Activated naive CD8-positive, alpha-beta T cell treated with anti-CD3 and anti-CD28 coated beads, Interleukin-2, amount 10 ng/mL, durations not matched to agents 7 days and 5 days (primary cell): ENCODE measurements at regions not wholly inside any gene's neighbourhood (a gene's known extent, or its start where the extent isn't known, plus 50 kb on each side); places are given as distances from the start of the nearest gene placed in this dataset.

Experiments used
- ATAC-seq: fragments of 150-1000 bp; cut with Tn5 transposase; one replicate; pipeline ENCODE4 v1.10.0; 2021; ENCODE audit warnings: low read depth, moderate library complexity
- POLR2A ChIA-PET: fragments of 350-600 bp; sonication (Branson Sonifier 250); formaldehyde crosslinking; loops from one replicate; lab custom pipeline; 2021; ENCODE audit warnings: antibody characterized with exemption; lab: Charles Lee
- DNase-seq: peaks from one replicate; pipeline ENCODE4 v3.0.0; 2021
- H3K27ac Mint-ChIP-seq: one replicate; pipeline ENCODE4 v1.8.0; 2022; ENCODE audit warnings: mild to moderate bottlenecking, mixed read lengths
- H3K27me3 Mint-ChIP-seq: one replicate; pipeline ENCODE4 v1.8.0; 2022; ENCODE audit warnings: mild to moderate bottlenecking, moderate library complexity, mixed read lengths
- H3K36me3 Mint-ChIP-seq: one replicate; pipeline ENCODE4 v1.8.0; 2021; ENCODE audit warnings: mild to moderate bottlenecking, mixed read lengths
- H3K4me1 Mint-ChIP-seq: one replicate; pipeline ENCODE4 v1.8.0; 2021; ENCODE audit warnings: mixed read lengths
- H3K4me3 Mint-ChIP-seq: one replicate; pipeline ENCODE4 v1.8.0; 2022; ENCODE audit warnings: mild to moderate bottlenecking, moderate library complexity, mixed read lengths
- H3K9me3 Mint-ChIP-seq: one replicate; pipeline ENCODE4 v1.8.0; 2021; ENCODE audit warnings: mixed read lengths

GRCh38 chr16:48948911-48949310, 332.7 kb downstream of the CBLN1 start:
- no peaks in the 10 kb centered on the region for H3K27me3 Mint-ChIP-seq
- POLR2A ChIA-PET, result no interaction called here
- H3K4me3 Mint-ChIP-seq, result no peak overlapping the region
- no peaks in the 10 kb centered on the region for H3K36me3 Mint-ChIP-seq
- H3K27ac Mint-ChIP-seq, result no peak overlapping the region
- no peak for ATAC-seq
- DNase-seq, result no peak
- H3K9me3 Mint-ChIP-seq, result peaks cover 3% of the 10 kb centered on the region
- H3K4me1 Mint-ChIP-seq, result no peaks in the 10 kb centered on the region

GRCh38 chr16:48947371-48947713, 334.3 kb downstream of the CBLN1 start:
- Mint-ChIP-seq H3K27me3 (no peaks in the 10 kb centered on the region), H3K9me3 (peaks cover 3% of the 10 kb centered on the region), H3K27ac (no peak overlapping the region), H3K4me3 (no peak overlapping the region), H3K36me3 (no peaks in the 10 kb centered on the region), H3K4me1 (no peaks in the 10 kb centered on the region)
- POLR2A ChIA-PET, result no interaction called here
- DNase-seq, result no peak
- ATAC-seq, result no peak

- Mint-ChIP-seq H3K9me3 (peaks cover 3% of the 10 kb centered on the region), H3K27ac (no peak overlapping the region), H3K27me3 (no peaks in the 10 kb centered on the region), H3K4me1 (no peaks in the 10 kb centered on the region), H3K36me3 (no peaks in the 10 kb centered on the region), H3K4me3 (no peak overlapping the region)
- no peak for DNase-seq
- ATAC-seq, result no peak
- POLR2A ChIA-PET, result no interaction called here
Observed at GRCh38 chr16:48946686-48947370, 334.8 kb downstream of the CBLN1 start.

- Mint-ChIP-seq H3K36me3 (no peaks in the 10 kb centered on the region), H3K27me3 (no peaks in the 10 kb centered on the region), H3K27ac (no peak overlapping the region), H3K4me3 (no peak overlapping the region), H3K4me1 (no peaks in the 10 kb centered on the region), H3K9me3 (no peaks in the 10 kb centered on the region)
- POLR2A ChIA-PET, result no interaction called here
- ATAC-seq (no peak), DNase-seq (no peak)
Observed at GRCh38 chr16:48942996-48943395, 333.0 kb upstream of the N4BP1 start.

GRCh38 chr16:48936811-48937210, 326.8 kb upstream of the N4BP1 start:
- DNase-seq, result no peak
- no peaks in the 10 kb centered on the region for H3K36me3 Mint-ChIP-seq
- H3K9me3 Mint-ChIP-seq, result peaks cover 3% of the 10 kb centered on the region
- POLR2A ChIA-PET, result no interaction called here
- H3K27me3 Mint-ChIP-seq, result no peaks in the 10 kb centered on the region
- H3K4me1 Mint-ChIP-seq, result no peaks in the 10 kb centered on the region
- H3K4me3 Mint-ChIP-seq, result no peak overlapping the region
- no peak overlapping the region for H3K27ac Mint-ChIP-seq
- ATAC-seq, result no peak

GRCh38 chr16:48932216-48932855, 322.4 kb upstream of the N4BP1 start:
- POLR2A ChIA-PET, result no interaction called here
- H3K36me3 Mint-ChIP-seq, result no peaks in the 10 kb centered on the region
- H3K27me3 Mint-ChIP-seq, result no peaks in the 10 kb centered on the region

GRCh38 chr16:48930951-48931553, 321.1 kb upstream of the N4BP1 start:
- no peaks in the 10 kb centered on the region for H3K4me1 Mint-ChIP-seq
- no peaks in the 10 kb centered on the region for H3K36me3 Mint-ChIP-seq
- H3K9me3 Mint-ChIP-seq, result peaks cover 3% of the 10 kb centered on the region
- no peak overlapping the region for H3K4me3 Mint-ChIP-seq
- DNase-seq (no peak), ATAC-seq (no peak)
- no peak overlapping the region for H3K27ac Mint-ChIP-seq
- H3K27me3 Mint-ChIP-seq, result no peaks in the 10 kb centered on the region
- POLR2A ChIA-PET, result no interaction called here

More at GRCh38 chr16:48932216-48932855, 322.4 kb upstream of the N4BP1 start:
- no peak for DNase-seq
- no peak overlapping the region for H3K27ac Mint-ChIP-seq
- H3K4me3 Mint-ChIP-seq, result no peak overlapping the region
- H3K9me3 Mint-ChIP-seq, result peaks cover 3% of the 10 kb centered on the region
- no peak for ATAC-seq
- H3K4me1 Mint-ChIP-seq, result no peaks in the 10 kb centered on the region

GRCh38 chr16:48919791-48920190, 309.8 kb upstream of the N4BP1 start:
- no peak overlapping the region for H3K27ac Mint-ChIP-seq
- no peak for ATAC-seq
- no peak overlapping the region for H3K4me3 Mint-ChIP-seq
- no peaks in the 10 kb centered on the region for H3K36me3 Mint-ChIP-seq
- H3K27me3 Mint-ChIP-seq, result no peaks in the 10 kb centered on the region
- no peaks in the 10 kb centered on the region for H3K9me3 Mint-ChIP-seq
- POLR2A ChIA-PET, result no interaction called here
- no peaks in the 10 kb centered on the region for H3K4me1 Mint-ChIP-seq
- DNase-seq, result no peak

- H3K9me3 Mint-ChIP-seq, result no peaks in the 10 kb centered on the region
- no peaks in the 10 kb centered on the region for H3K27me3 Mint-ChIP-seq
- DNase-seq (no peak), ATAC-seq (no peak)
- H3K4me1 Mint-ChIP-seq, result no peaks in the 10 kb centered on the region
- POLR2A ChIA-PET, result no interaction called here
- H3K36me3 Mint-ChIP-seq, result no peaks in the 10 kb centered on the region
- no peak overlapping the region for H3K4me3 Mint-ChIP-seq
- no peak overlapping the region for H3K27ac Mint-ChIP-seq
Observed at GRCh38 chr16:48918520-48919258, 308.7 kb upstream of the N4BP1 start.

GRCh38 chr16:48916566-48916965, 306.6 kb upstream of the N4BP1 start:
- POLR2A ChIA-PET, result no interaction called here
- Mint-ChIP-seq H3K36me3 (no peaks in the 10 kb centered on the region), H3K27me3 (no peaks in the 10 kb centered on the region)

GRCh38 chr16:48914070-48914469, 304.1 kb upstream of the N4BP1 start:
- no peaks in the 10 kb centered on the region for H3K27me3 Mint-ChIP-seq
- H3K9me3 Mint-ChIP-seq, result no peaks in the 10 kb centered on the region
- POLR2A ChIA-PET, result no interaction called here
- ATAC-seq (no peak), DNase-seq (no peak)
- H3K27ac Mint-ChIP-seq, result no peak overlapping the region
- H3K36me3 Mint-ChIP-seq, result no peaks in the 10 kb centered on the region
- no peak overlapping the region for H3K4me3 Mint-ChIP-seq
- no peaks in the 10 kb centered on the region for H3K4me1 Mint-ChIP-seq

More at GRCh38 chr16:48916566-48916965, 306.6 kb upstream of the N4BP1 start:
- Mint-ChIP-seq H3K9me3 (no peaks in the 10 kb centered on the region), H3K4me1 (no peaks in the 10 kb centered on the region), H3K27ac (no peak overlapping the region), H3K4me3 (no peak overlapping the region)
- no peak for ATAC-seq
- no peak for DNase-seq

GRCh38 chr16:48913384-48913783, 303.4 kb upstream of the N4BP1 start:
- Mint-ChIP-seq H3K4me1 (no peaks in the 10 kb centered on the region), H3K4me3 (no peak overlapping the region), H3K9me3 (no peaks in the 10 kb centered on the region), H3K27me3 (no peaks in the 10 kb centered on the region), H3K27ac (no peak overlapping the region), H3K36me3 (no peaks in the 10 kb centered on the region)
- POLR2A ChIA-PET, result no interaction called here
- ATAC-seq (no peak), DNase-seq (no peak)

GRCh38 chr16:48912360-48912759, 302.4 kb upstream of the N4BP1 start:
- Mint-ChIP-seq H3K27ac (no peak overlapping the region), H3K9me3 (no peaks in the 10 kb centered on the region), H3K4me3 (no peak overlapping the region), H3K36me3 (no peaks in the 10 kb centered on the region), H3K4me1 (no peaks in the 10 kb centered on the region), H3K27me3 (no peaks in the 10 kb centered on the region)
- ATAC-seq, result no peak
- POLR2A ChIA-PET, result no interaction called here
- DNase-seq, result no peak
